Epithelial cell of proximal tubule (primary cell): ENCODE measurements at regions not wholly inside any gene's neighbourhood (a gene's known extent, or its start where the extent isn't known, plus 50 kb on each side); places are given as distances from the start of the nearest gene placed in this dataset.

Experiments
- DNase-seq: peaks from one replicate; pipeline ENCODE4 v3.0.0-alpha.2; 2011; ENCODE audit warnings: low read depth
- H3K4me3 ChIP-seq: 2 replicates; pipeline ENCODE4 v1.5.1; 2011; ENCODE audit warnings: low read depth, mild to moderate bottlenecking, low read length
- TF ChIP-seq, protein P1 (sequence below): conservative IDR thresholded peaks from 2 replicates; pipeline ENCODE4 v1.5.1; 2012; ENCODE audit warnings: low read depth, mild to moderate bottlenecking, low read length

DNA sequence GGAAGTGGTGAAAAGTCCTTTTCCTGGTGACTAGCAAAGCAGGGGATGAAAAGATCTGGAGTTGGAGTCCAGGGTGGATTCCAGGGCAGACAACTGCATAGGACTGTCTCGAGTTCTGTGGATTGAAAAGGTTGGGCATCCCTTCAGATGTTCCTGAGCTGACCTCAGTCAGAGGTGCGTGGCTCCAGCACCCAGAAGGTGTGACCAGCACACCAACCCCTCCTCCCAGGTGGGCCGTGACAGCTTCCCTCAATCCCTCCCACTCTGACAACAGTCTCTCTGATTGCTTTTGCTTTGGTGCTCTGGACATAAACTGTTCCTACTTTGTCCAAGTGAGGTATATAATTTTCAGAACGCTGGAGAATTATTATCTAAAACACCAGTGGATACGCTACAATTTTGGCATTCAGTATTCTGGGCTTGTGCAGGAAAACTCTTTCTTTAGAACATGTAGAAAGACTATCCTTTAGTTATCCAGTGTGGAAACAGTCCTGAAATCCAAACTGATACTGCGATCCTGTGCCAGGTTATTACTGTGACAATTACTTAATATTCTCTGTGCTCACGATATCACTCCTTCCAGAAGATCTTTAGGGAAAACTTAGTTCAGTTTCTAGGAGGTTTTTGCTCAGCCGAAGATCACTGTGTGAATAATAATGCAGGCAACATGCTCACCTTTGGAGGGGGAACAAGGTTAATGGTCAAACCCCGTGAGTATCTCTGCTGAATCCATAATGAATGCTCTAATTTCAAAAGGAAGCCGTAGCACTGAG, 87.9 kb downstream of the DAD1 start:
- TF ChIP-seq, protein P1, sequence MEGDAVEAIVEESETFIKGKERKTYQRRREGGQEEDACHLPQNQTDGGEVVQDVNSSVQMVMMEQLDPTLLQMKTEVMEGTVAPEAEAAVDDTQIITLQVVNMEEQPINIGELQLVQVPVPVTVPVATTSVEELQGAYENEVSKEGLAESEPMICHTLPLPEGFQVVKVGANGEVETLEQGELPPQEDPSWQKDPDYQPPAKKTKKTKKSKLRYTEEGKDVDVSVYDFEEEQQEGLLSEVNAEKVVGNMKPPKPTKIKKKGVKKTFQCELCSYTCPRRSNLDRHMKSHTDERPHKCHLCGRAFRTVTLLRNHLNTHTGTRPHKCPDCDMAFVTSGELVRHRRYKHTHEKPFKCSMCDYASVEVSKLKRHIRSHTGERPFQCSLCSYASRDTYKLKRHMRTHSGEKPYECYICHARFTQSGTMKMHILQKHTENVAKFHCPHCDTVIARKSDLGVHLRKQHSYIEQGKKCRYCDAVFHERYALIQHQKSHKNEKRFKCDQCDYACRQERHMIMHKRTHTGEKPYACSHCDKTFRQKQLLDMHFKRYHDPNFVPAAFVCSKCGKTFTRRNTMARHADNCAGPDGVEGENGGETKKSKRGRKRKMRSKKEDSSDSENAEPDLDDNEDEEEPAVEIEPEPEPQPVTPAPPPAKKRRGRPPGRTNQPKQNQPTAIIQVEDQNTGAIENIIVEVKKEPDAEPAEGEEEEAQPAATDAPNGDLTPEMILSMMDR, result no peak
- no peak for DNase-seq
- no peak overlapping the region for H3K4me3 ChIP-seq

DNA sequence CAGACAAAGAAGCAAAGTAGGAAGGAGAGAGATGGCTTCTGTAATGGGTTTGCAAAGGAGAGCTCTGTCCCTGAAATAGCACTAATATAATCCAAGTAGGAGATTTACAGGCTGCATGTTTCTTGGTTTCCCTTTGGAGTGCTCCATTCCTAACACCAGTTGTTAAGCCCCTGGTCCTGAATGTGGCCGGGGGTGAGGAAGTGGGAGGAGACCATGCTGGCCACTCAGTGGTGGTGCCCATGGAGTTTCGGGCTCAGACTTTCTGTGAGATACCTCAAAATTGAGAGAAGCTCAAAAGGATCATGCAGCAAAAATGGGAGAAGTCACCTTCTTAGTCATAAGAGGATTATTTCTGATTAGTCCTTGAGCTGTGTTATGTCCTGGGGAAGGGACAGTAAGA, 88.5 kb downstream of the DAD1 start:
- TF ChIP-seq, protein P1, result no peak
- DNase-seq, result no peak
- no peak overlapping the region for H3K4me3 ChIP-seq

DNA sequence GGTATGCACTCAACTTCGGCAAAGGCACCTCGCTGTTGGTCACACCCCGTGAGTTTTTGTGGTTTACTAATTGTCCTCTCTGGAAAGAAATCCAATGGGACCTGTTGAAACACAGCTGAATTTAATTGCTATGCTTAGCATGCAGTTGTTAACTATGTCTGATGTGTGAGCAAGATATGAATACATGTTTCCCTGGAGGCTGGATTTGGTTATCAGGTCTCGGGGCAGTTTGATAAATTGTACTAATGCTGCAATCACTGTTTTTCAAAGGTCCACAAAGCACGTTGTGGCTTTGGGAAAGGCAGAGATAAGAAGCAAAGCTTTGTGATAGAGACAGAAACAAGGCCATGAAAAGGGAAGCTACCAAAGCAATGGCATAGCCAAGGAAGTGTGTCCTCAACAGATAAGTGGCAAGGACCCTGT, 91.3 kb downstream of the DAD1 start:
- H3K4me3 ChIP-seq, result no peak overlapping the region
- TF ChIP-seq, protein P1, result no peak
- DNase-seq, result no peak

DNA sequence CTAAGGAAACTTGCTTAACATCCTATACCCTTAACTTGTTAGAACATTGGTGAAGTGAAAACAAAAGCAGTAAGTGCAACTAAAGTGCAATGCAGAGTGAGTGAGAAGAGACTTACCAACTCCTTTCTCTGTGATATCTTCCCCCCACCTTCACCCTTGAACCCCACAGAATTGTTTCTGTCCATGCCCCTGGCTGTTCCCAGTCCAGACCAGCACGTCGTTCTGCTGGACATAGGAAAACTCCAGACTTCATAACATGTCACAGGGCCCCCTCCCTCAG, 91.9 kb downstream of the DAD1 start:
- TF ChIP-seq, protein P1, result no peak
- DNase-seq, result no peak
- no peak overlapping the region for H3K4me3 ChIP-seq

DNA sequence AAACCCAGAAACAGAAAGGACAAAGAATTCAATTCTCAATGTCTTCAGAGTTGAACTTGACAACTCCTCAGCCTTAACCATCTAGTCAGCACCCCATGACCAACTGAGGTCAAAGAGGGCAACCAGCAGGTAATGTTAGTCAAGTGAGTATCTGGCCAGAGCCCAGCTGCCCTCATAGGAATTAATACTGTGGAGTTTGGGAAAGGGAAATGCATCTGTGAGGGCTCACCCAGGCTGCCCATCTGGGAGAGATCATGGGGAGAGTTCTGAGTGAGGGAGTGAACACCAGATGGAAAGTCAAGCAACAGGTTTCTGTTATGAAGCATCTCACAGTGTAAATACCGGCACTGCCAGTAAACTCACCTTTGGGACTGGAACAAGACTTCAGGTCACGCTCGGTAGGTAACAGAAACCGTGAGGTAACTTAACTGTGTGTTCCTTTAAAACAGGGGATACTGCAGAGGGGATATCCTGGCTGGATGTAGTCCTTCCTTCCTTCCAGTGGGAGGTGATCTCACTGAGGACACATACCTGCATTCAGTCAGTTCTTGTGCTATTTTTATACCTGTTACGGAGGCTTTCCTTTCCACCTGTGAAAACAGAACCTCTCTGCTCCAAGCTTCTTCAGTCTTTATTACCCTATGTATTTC, 94.4 kb downstream of the DAD1 start:
- no peak overlapping the region for H3K4me3 ChIP-seq
- TF ChIP-seq, protein P1, result peak; percentile 25
- DNase-seq, result no peak

DNA sequence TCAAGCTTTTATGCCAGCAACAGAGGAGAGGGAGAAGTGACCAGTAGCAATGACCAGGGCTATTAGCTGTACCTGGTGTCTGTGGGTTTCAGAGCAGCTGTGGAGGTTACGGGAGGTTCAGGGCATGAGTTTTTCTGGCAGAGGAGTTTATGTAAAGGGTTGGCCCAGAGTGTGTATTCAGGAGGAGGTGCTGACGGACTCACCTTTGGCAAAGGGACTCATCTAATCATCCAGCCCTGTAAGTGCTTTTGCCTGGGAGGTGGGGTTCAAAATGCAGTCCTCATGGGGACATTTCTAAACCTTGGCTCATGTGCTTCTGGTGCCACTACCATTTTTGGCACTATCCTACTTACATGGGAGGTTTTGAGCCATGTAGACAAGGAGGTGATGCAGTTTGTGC, 95.3 kb downstream of the DAD1 start:
- H3K4me3 ChIP-seq, result no peak overlapping the region
- TF ChIP-seq, protein P1, result no peak

More for the DNA sequence above, 95.3 kb downstream of the DAD1 start:
- DNase-seq, result no peak
